ENCODE measurements at regions not wholly inside any gene's neighbourhood (a gene's known extent, or its start where the extent isn't known, plus 50 kb on each side); places are given as distances from the start of the nearest gene placed in this dataset.
A peak's percentile ranks its signal among the peaks of the same experiment; 100 is the strongest.

GRCh38 chr11:70925238-70925637 lies 327.1 kb downstream of the SHANK2 start:
- TF ChIP-seq Cebpa-rat (IDR thresholded peaks at IDR 0.05): no peak
- Histone ChIP-seq H3K4me2 (no peak overlapping the region), H3K36me3 (no peaks in the 10 kb centered on the region), H3K4me1 (peaks cover 17% of the 10 kb centered on the region), H3K9ac (no peak overlapping the region), H3K4me3 (no peak overlapping the region), H3K27ac (no peak overlapping the region), H3K9me3 (peaks cover 46% of the 10 kb centered on the region), H4K20me1 (no peaks in the 10 kb centered on the region), H3K27me3 (no peaks in the 10 kb centered on the region)

GRCh38 chr11:70926543-70927201 lies 325.7 kb downstream of the SHANK2 start:
- Histone ChIP-seq H3K4me1 (peaks cover 17% of the 10 kb centered on the region), H3K4me2 (no peak overlapping the region), H3K27ac (no peak overlapping the region), H3K9me3 (peaks cover 32% of the 10 kb centered on the region), H3K27me3 (no peaks in the 10 kb centered on the region), H4K20me1 (no peaks in the 10 kb centered on the region), H3K36me3 (no peaks in the 10 kb centered on the region), H3K4me3 (no peak overlapping the region), H3K9ac (no peak overlapping the region)
- TF ChIP-seq Cebpa-rat (IDR thresholded peaks at IDR 0.05): no peak

DNA sequence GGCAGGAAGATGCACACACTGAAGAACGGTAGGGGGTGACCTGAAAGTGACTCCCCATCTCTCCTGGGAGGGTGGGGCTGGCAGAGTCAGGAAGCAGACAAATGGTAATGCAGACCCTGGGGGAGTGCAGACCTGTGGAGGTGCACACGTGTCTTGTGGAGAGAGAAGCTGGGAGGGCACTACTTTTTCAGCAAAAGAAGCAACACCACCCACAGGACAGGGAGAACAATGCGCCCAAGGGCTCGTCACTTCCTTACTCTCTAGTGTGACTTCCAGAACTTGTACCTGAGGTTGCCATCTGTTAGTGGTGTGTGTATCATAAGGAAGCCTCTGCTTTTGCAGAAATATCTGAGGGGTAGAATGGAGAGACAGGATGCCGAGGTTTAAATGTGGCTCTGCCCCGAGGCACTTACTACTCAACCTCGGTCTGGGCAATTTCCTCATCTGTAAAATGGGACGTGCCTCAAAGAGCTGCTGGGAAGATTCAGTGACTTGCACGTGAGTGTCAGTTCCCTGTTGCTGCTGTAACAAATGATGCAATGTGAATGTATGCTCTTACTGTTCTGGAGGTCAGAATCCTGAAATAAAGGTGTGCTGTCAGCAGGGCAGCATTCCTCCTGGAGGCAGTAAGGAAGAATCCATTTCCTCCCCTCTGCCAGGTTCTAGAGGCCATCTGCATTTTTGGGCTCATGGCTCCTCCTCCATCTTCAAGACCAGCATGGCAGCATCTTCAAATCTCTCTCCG lies 323.4 kb downstream of the SHANK2 start:
- peak overlapping the region; percentile 52 for H3K4me2 ChIP-seq
- H3K9me3 ChIP-seq: peaks cover 8% of the 10 kb centered on the region
- TF ChIP-seq Cebpa-rat (IDR thresholded peaks at IDR 0.05): no peak
- no peaks in the 10 kb centered on the region for H4K20me1 ChIP-seq
- no peak overlapping the region for H3K9ac ChIP-seq
- no peaks in the 10 kb centered on the region for H3K27me3 ChIP-seq
- H3K27ac ChIP-seq: no peak overlapping the region
- no peaks in the 10 kb centered on the region for H3K36me3 ChIP-seq
- H3K4me1 ChIP-seq: peaks cover 26% of the 10 kb centered on the region
- no peak overlapping the region for H3K4me3 ChIP-seq

GRCh38 chr11:70930215-70930614 lies 322.2 kb downstream of the SHANK2 start:
- no peak for TF ChIP-seq Cebpa-rat (IDR thresholded peaks at IDR 0.05)
- no peak overlapping the region for H3K4me3 ChIP-seq
- H3K9me3 ChIP-seq: no peaks in the 10 kb centered on the region
- H3K36me3 ChIP-seq: no peaks in the 10 kb centered on the region
- H3K27me3 ChIP-seq: no peaks in the 10 kb centered on the region
- H4K20me1 ChIP-seq: no peaks in the 10 kb centered on the region
- no peak overlapping the region for H3K27ac ChIP-seq
- H3K4me2 ChIP-seq: no peak overlapping the region
- H3K4me1 ChIP-seq: peaks cover 31% of the 10 kb centered on the region
- no peak overlapping the region for H3K9ac ChIP-seq

DNA sequence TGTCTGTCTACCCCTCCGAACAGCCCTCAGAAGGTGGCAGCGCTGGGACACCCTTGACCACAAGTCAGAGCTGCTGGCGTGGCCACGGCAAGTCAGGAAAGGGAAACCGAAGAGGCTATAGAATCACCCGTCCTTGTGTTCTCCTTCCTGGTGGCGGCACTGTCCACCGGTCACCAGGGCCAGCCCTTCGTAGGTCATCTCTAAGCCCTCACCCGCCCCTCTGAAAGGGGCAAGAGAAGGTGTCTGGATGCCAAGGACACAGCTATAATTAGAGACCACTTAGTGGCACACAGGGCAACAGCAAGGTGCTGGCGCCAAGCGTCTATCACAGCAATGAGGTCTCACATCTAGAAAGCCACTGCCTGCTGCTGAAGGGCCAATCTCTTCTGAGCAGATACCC lies 320.9 kb downstream of the SHANK2 start:
- H3K4me1 ChIP-seq: peaks cover 31% of the 10 kb centered on the region
- TF ChIP-seq Cebpa-rat (IDR thresholded peaks at IDR 0.05): no peak
- H3K4me3 ChIP-seq: no peak overlapping the region
- H3K9ac ChIP-seq: no peak overlapping the region
- no peaks in the 10 kb centered on the region for H4K20me1 ChIP-seq
- no peaks in the 10 kb centered on the region for H3K36me3 ChIP-seq
- no peaks in the 10 kb centered on the region for H3K27me3 ChIP-seq
- H3K27ac ChIP-seq: no peak overlapping the region
- H3K9me3 ChIP-seq: no peaks in the 10 kb centered on the region
- no peak overlapping the region for H3K4me2 ChIP-seq

- Histone ChIP-seq H3K27ac (no peak overlapping the region), H3K9ac (no peak overlapping the region), H4K20me1 (no peaks in the 10 kb centered on the region), H3K4me3 (no peak overlapping the region), H3K4me1 (peaks cover 33% of the 10 kb centered on the region), H3K9me3 (peaks cover 6% of the 10 kb centered on the region; the same call in 1 of the 2 replicates), H3K36me3 (no peaks in the 10 kb centered on the region), H3K27me3 (no peaks in the 10 kb centered on the region), H3K4me2 (peak overlapping the region; percentile 52)
- TF ChIP-seq Cebpa-rat (IDR thresholded peaks at IDR 0.05): no peak
Observed at GRCh38 chr11:70933981-70934583, 318.3 kb downstream of the SHANK2 start.

GRCh38 chr11:70935006-70935768 lies 317.2 kb downstream of the SHANK2 start:
- Histone ChIP-seq H3K4me3 (no peak overlapping the region), H3K36me3 (no peaks in the 10 kb centered on the region), H3K9me3 (peaks cover 15% of the 10 kb centered on the region), H3K27ac (no peak overlapping the region), H3K4me2 (no peak overlapping the region), H3K4me1 (peaks cover 31% of the 10 kb centered on the region), H3K9ac (no peak overlapping the region), H4K20me1 (no peaks in the 10 kb centered on the region), H3K27me3 (no peaks in the 10 kb centered on the region)
- TF ChIP-seq Cebpa-rat (IDR thresholded peaks at IDR 0.05): no peak

- no peaks in the 10 kb centered on the region for H3K27me3 ChIP-seq
- H3K27ac ChIP-seq: 0 out of 2 replicates have a peak overlapping the region, but pooled peaks have one; percentile 86
- H4K20me1 ChIP-seq: no peaks in the 10 kb centered on the region
- peaks cover 51% of the 10 kb centered on the region for H3K4me1 ChIP-seq
- H3K9me3 ChIP-seq: peaks cover 46% of the 10 kb centered on the region
- peaks cover 8% of the 10 kb centered on the region; the same call in 1 of the 2 replicates for H3K36me3 ChIP-seq
- no peak overlapping the region for H3K4me2 ChIP-seq
- no peak for TF ChIP-seq Cebpa-rat (IDR thresholded peaks at IDR 0.05)
- no peak overlapping the region for H3K4me3 ChIP-seq
- no peak overlapping the region for H3K9ac ChIP-seq
Observed at GRCh38 chr11:70942593-70942992, 309.8 kb downstream of the SHANK2 start.

DNA sequence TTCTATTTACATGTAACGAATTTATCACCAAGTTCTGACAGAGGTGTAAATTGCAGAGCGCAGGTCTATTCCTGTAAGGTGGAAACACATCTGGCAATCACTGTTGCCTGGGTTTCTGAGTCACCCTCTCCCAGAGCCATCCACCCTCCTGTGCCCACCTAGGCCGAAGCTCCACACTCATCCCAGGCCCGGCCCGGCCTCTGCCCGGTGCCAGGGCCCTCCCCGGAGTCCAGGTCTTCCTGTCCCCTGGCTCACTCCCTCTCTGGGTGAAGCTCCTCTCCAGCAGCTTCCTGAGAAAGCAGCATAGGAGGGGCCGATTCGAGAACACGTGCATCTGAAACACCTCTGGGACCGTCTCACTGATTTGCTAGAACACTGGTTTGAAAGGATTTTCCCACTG lies 308.2 kb downstream of the SHANK2 start:
- no peaks in the 10 kb centered on the region for H3K27me3 ChIP-seq
- peak overlapping the region; percentile 86 for H3K27ac ChIP-seq
- H3K4me2 ChIP-seq: peak overlapping the region; percentile 80

More for the DNA sequence above, 308.2 kb downstream of the SHANK2 start:
- H3K36me3 ChIP-seq: peaks cover 8% of the 10 kb centered on the region; the same call in 1 of the 2 replicates
- H4K20me1 ChIP-seq: no peaks in the 10 kb centered on the region
- peak overlapping the region; percentile 63 for H3K9ac ChIP-seq
- H3K4me3 ChIP-seq: peak overlapping the region; percentile 7; the same call in 1 of the 2 replicates
- TF ChIP-seq Cebpa-rat (IDR thresholded peaks at IDR 0.05): no peak
- peaks cover 62% of the 10 kb centered on the region for H3K4me1 ChIP-seq
- H3K9me3 ChIP-seq: peaks cover 40% of the 10 kb centered on the region

Data from BLaER1 (cell line).